GM13977 (cell line): ENCODE measurements at regions not wholly inside any gene's neighbourhood (a gene's known extent, or its start where the extent isn't known, plus 50 kb on each side); places are given as distances from the start of the nearest gene placed in this dataset.

ENCODE experiments used
- DNase-seq: peaks from one replicate; pipeline ENCODE4 v3.0.0; 2012; ENCODE audit warnings: low spot score
- CTCF ChIP-seq: IDR thresholded peaks from 2 replicates; pipeline ENCODE4 v1.5.1; 2012; ENCODE audit warnings: mild to moderate bottlenecking, control low read depth; ENCODE audit not compliant: insufficient read depth; ENCODE audit errors: extremely low read depth, missing control alignments
- in situ Hi-C: fragments of 300-500 bp; cut with MboI; formaldehyde crosslinking; loops from one replicate; pipeline ENCODE4 v1.12.0; 2022; ENCODE audit warnings: low sequenced_read_pairs, low pct_unique_long_range_greater_than_20kb, mixed read lengths, inconsistent platforms; ENCODE audit not compliant: unreplicated experiment

- in situ Hi-C loops: no loop called here
- no peak for DNase-seq
- TF ChIP-seq CTCF: no peak
These were observed 129.9 kb upstream of the NEGR1 start for GRCh38 chr1:72412286-72412685.

GRCh38 chr1:72399807-72400206 is 117.5 kb upstream of the NEGR1 start:
- in situ Hi-C loops: no loop called here
- DNase-seq: no peak
- no peak for TF ChIP-seq CTCF

- DNase-seq: no peak
- TF ChIP-seq CTCF: no peak
- in situ Hi-C loops: no loop called here
These were observed 115.4 kb upstream of the NEGR1 start for GRCh38 chr1:72397786-72398185.

- in situ Hi-C loops: no loop called here
- TF ChIP-seq CTCF: no peak
- DNase-seq: no peak
These were observed 112.1 kb upstream of the NEGR1 start for GRCh38 chr1:72394457-72394856.

- TF ChIP-seq CTCF: no peak
These were observed 96.7 kb upstream of the NEGR1 start for GRCh38 chr1:72379072-72379471.

GRCh38 chr1:72375226-72375625 is 92.9 kb upstream of the NEGR1 start:
- DNase-seq: no peak
- in situ Hi-C loops: no loop called here
- TF ChIP-seq CTCF: no peak

More at GRCh38 chr1:72379072-72379471, 96.7 kb upstream of the NEGR1 start:
- in situ Hi-C loops: no loop called here
- DNase-seq: no peak
